ENCODE measurements at regions not wholly inside any gene's neighbourhood (a gene's known extent, or its start where the extent isn't known, plus 50 kb on each side); places are given as distances from the start of the nearest gene placed in this dataset.

DNA sequence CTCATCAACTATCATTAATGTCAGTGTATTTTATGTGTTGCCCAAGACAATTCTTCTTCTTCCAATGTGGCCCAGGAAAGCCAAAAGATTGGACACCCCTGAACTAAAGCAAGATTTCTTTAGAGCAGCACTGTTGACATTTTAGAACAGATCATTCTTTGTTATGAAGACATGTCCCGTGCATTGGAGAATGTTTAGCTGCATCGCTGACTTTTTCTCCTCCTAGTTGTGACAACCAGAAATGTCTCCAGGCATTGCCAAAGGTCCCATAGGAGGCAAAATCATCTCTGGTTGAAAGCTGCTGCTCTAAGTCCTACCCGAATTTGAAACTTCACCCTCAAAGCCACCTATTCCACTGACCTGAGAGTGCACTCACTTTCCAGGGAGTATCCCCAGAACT lies 62.7 kb upstream of the IRX6 start:
- TF ChIP-seq EP300 (IDR thresholded peaks at IDR 0.05) (no peak), CTCF (IDR thresholded peaks at IDR 0.05) (no peak), POLR2A (IDR thresholded peaks at IDR 0.05) (no peak)
